HepG2 (cell line): ENCODE measurements at regions not wholly inside any gene's neighbourhood (a gene's known extent, or its start where the extent isn't known, plus 50 kb on each side); places are given as distances from the start of the nearest gene placed in this dataset.

Source experiments
- EP300 ChIP-seq, 3 experiments: sonication (generic) in 1 of 3; formaldehyde crosslinking in 1 of 3; IDR thresholded peaks; 2 replicates each; pipeline versions ENCODE4 v1.5.1 to v1.6.1; 2011 to 2020; ENCODE audit warnings: low read depth in 2 of 3, low read length in 2 of 3, borderline replicate concordance in 1 of 3, improper control_type of control experiment in 1 of 3, mild to moderate bottlenecking in 1 of 3, missing genetic modification reagents in 1 of 3, moderate library complexity in 1 of 3
- FOXK2 ChIP-seq: fragments of 450-650 bp; IDR thresholded peaks from 2 replicates; pipeline ENCODE4 v1.6.1; 2016
- MIER2 ChIP-seq: IDR thresholded peaks from 2 replicates; pipeline ENCODE4 v1.6.1; 2016; ENCODE audit warnings: missing biosample characterization, missing genetic modification reagents
- SMC3 ChIP-seq: IDR thresholded peaks from 2 replicates; pipeline ENCODE4 v1.6.1; 2011; ENCODE audit warnings: low read length, improper control_type of control experiment
- ZNF556 ChIP-seq: sonication (generic); formaldehyde crosslinking; IDR thresholded peaks from 2 replicates; pipeline ENCODE4 v1.4.0; 2020; ENCODE audit warnings: mild to moderate bottlenecking, missing genetic modification reagents, borderline replicate concordance
- ZNF777 ChIP-seq: sonication (generic); formaldehyde crosslinking; IDR thresholded peaks from 2 replicates; pipeline ENCODE4 v1.4.0; 2020; ENCODE audit warnings: missing genetic modification reagents
- TF ChIP-seq, protein P1 (sequence below): sonication (generic); formaldehyde crosslinking; IDR thresholded peaks from 2 replicates; pipeline ENCODE4 v1.5.0; 2020; ENCODE audit warnings: missing genetic modification reagents
- TF ChIP-seq, protein P2 (sequence below), 2 experiments: sonication (generic) in 1 of 2; formaldehyde crosslinking in 1 of 2; IDR thresholded peaks; 2 replicates each; pipeline versions ENCODE4 v1.5.1 to v1.6.1; 2011 to 2020; ENCODE audit warnings: borderline replicate concordance in 1 of 2, low read depth in 1 of 2, low read length in 1 of 2, mild to moderate bottlenecking in 1 of 2, missing genetic modification reagents in 1 of 2, moderate library complexity in 1 of 2

DNA sequence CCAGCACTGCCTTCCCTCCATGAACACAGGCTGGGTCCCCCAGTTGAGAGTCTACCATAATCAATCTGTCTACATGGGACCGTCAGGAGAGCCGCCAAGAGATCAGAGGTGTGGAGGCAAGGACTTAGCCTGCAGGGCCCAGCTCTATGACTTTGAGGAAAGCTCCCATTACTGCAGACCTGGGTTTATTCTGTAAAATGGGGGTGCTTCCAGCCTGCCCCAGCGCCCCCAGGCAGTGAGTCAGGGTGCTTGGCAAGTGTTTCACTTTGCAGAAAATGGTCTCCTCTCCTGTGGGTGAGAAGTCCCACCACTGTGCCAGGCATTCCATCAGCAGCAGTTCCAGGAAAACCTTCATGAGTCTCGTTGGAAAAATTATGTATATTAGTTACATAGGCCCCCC lies 75.5 kb upstream of the VSTM2B start:
- TF ChIP-seq EP300 (IDR thresholded peaks at IDR 0.05; ENCODE audit: low read depth in 2 of 2, low read length in 2 of 2) (no peak), EP300 (CRISPR knock-in tag; IDR thresholded peaks at IDR 0.05; ENCODE audit: borderline replicate concordance) (no peak), MIER2 (CRISPR knock-in tag) (no peak), ZNF777 (CRISPR knock-in tag) (no peak), FOXK2 (no peak), ZNF556 (no peak), SMC3 (no peak)
- TF ChIP-seq, protein P1, sequence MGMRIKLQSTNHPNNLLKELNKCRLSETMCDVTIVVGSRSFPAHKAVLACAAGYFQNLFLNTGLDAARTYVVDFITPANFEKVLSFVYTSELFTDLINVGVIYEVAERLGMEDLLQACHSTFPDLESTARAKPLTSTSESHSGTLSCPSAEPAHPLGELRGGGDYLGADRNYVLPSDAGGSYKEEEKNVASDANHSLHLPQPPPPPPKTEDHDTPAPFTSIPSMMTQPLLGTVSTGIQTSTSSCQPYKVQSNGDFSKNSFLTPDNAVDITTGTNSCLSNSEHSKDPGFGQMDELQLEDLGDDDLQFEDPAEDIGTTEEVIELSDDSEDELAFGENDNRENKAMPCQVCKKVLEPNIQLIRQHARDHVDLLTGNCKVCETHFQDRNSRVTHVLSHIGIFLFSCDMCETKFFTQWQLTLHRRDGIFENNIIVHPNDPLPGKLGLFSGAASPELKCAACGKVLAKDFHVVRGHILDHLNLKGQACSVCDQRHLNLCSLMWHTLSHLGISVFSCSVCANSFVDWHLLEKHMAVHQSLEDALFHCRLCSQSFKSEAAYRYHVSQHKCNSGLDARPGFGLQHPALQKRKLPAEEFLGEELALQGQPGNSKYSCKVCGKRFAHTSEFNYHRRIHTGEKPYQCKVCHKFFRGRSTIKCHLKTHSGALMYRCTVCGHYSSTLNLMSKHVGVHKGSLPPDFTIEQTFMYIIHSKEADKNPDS (CRISPR knock-in tag) = no peak
- TF ChIP-seq, protein P2, sequence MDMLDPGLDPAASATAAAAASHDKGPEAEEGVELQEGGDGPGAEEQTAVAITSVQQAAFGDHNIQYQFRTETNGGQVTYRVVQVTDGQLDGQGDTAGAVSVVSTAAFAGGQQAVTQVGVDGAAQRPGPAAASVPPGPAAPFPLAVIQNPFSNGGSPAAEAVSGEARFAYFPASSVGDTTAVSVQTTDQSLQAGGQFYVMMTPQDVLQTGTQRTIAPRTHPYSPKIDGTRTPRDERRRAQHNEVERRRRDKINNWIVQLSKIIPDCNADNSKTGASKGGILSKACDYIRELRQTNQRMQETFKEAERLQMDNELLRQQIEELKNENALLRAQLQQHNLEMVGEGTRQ (IDR thresholded peaks at IDR 0.05; ENCODE audit: low read depth, low read length) = no peak
- TF ChIP-seq, protein P2 (CRISPR knock-in tag; IDR thresholded peaks at IDR 0.05; ENCODE audit: borderline replicate concordance) = no peak
